A549 (cell line): ENCODE measurements at regions not wholly inside any gene's neighbourhood (a gene's known extent, or its start where the extent isn't known, plus 50 kb on each side); places are given as distances from the start of the nearest gene placed in this dataset.

Experiments used
- ATAC-seq, 2 experiments: fragments of 200-7000 bp in 1 of 2; fragments of >200 bp in 1 of 2; cut with Nextera tagmentation in 1 of 2; cut with Tn5 transposase in 1 of 2; 3 replicates each; pipeline versions ENCODE4 v1.8.0 to v1.9.1; 2018 to 2020; ENCODE audit warnings: mild to moderate bottlenecking in 1 of 2, moderate library complexity in 1 of 2
- CTCF ChIA-PET: fragments of 300-600 bp; sonication (Branson Sonifier 250); formaldehyde crosslinking; extraction: SDS; loops from one replicate; lab custom pipeline; 2021; ENCODE audit warnings: antibody characterized with exemption, inconsistent platforms; lab: Yijun Ruan, JAX
- POLR2A ChIA-PET: fragments of 350-600 bp; formaldehyde crosslinking; extraction: SDS; loops from one replicate; lab custom pipeline; 2021; ENCODE audit warnings: antibody characterized with exemption, inconsistent platforms; lab: Yijun Ruan, JAX
- DNase-seq, 2 experiments: peaks; one replicate each; pipeline versions ENCODE4 v3.0.0 to v3.0.0-alpha.2; 2011 to 2016; ENCODE audit warnings: low read depth in 1 of 2, low spot score in 1 of 2
- FAIRE-seq: peaks from 2 replicates; lab custom pipeline; 2011; peaks lifted over from hg19 to GRCh38; lab: Jason Lieb, UNC
- H3K27ac ChIP-seq, 2 experiments: fragments of >200 bp; sonication (Bioruptor Twin); formaldehyde crosslinking; 3 replicates each; pipeline ENCODE4 v1.5.1; 2016 to 2017
- H3K4me1 ChIP-seq: fragments of >200 bp; sonication (Bioruptor Twin); formaldehyde crosslinking; 3 replicates; pipeline ENCODE4 v1.6.1; 2016
- H3K4me2 ChIP-seq: fragments of >200 bp; sonication (Bioruptor Twin); formaldehyde crosslinking; 3 replicates; pipeline ENCODE4 v1.6.1; 2016
- H3K4me3 ChIP-seq: fragments of >200 bp; sonication (Bioruptor Twin); formaldehyde crosslinking; 3 replicates; pipeline ENCODE4 v1.5.1; 2016
- H3K9me3 ChIP-seq: fragments of >200 bp; sonication (Bioruptor Twin); formaldehyde crosslinking; 3 replicates; pipeline ENCODE4 v1.6.1; 2016
- CHD4 ChIP-seq: fragments of 200-600 bp; sonication (generic); IDR thresholded peaks from 2 replicates; pipeline ENCODE4 v1.6.1; 2016; ENCODE audit warnings: antibody characterized with exemption, mild to moderate bottlenecking, borderline replicate concordance
- FOSB ChIP-seq: fragments of 250-450 bp; sonication (Bioruptor Pico); IDR thresholded peaks from 2 replicates; pipeline ENCODE4 v1.5.0; 2020; ENCODE audit warnings: mild to moderate bottlenecking, moderate library complexity
- FOXS1 ChIP-seq: fragments of 250-450 bp; sonication (Bioruptor Pico); IDR thresholded peaks from 2 replicates; pipeline ENCODE4 v1.5.0; 2020; ENCODE audit warnings: mild to moderate bottlenecking, moderate library complexity
- JUNB ChIP-seq: fragments of >200 bp; sonication (Bioruptor Twin); formaldehyde crosslinking; IDR thresholded peaks from 2 replicates; pipeline ENCODE4 v1.6.1; 2016
- MYC ChIP-seq: IDR thresholded peaks from 2 replicates; pipeline ENCODE4 v1.6.1; 2012; ENCODE audit warnings: mild to moderate bottlenecking, inconsistent platforms, low read length, improper control_type of control experiment, borderline replicate concordance
- PHF8 ChIP-seq: fragments of 200-600 bp; sonication (generic); IDR thresholded peaks from 2 replicates; pipeline ENCODE4 v1.6.1; 2016; ENCODE audit warnings: low read depth, mild to moderate bottlenecking, antibody characterized with exemption, moderate library complexity, borderline replicate concordance
- POLR2AphosphoS2 ChIP-seq: conservative IDR thresholded peaks from 2 replicates; pipeline ENCODE4 v1.6.1; 2012; ENCODE audit warnings: low read length, improper control_type of control experiment, inconsistent platforms
- RAD21 ChIP-seq, 2 experiments: fragments of >200 bp in 1 of 2; sonication (Bioruptor Twin) in 1 of 2; formaldehyde crosslinking in 1 of 2; IDR thresholded peaks in 1 of 2; conservative IDR thresholded peaks in 1 of 2; 2 replicates in 1 of 2; 3 replicates in 1 of 2; pipeline ENCODE4 v1.6.1; 2012 to 2018; ENCODE audit warnings: inconsistent platforms in 1 of 2
- RARB ChIP-seq: fragments of 250-450 bp; sonication (Bioruptor Pico); IDR thresholded peaks from 2 replicates; pipeline ENCODE4 v1.8.0; 2021; ENCODE audit warnings: mild to moderate bottlenecking, moderate library complexity
- RCOR1 ChIP-seq: fragments of 150-350 bp; IDR thresholded peaks from 2 replicates; pipeline ENCODE4 v1.6.1; 2014; ENCODE audit warnings: antibody characterized with exemption, low read length, low read depth
- RFX5 ChIP-seq: fragments of 450-650 bp; IDR thresholded peaks from 2 replicates; pipeline ENCODE4 v1.7.1; 2014; ENCODE audit warnings: antibody characterized with exemption, mild to moderate bottlenecking, moderate library complexity
- SMC3 ChIP-seq: fragments of >200 bp; sonication (Bioruptor Twin); formaldehyde crosslinking; IDR thresholded peaks from 3 replicates; pipeline ENCODE4 v1.6.1; 2018; ENCODE audit warnings: inconsistent platforms
- ZFP36 ChIP-seq: fragments of 450-650 bp; IDR thresholded peaks from 2 replicates; pipeline ENCODE4 v1.6.1; 2014; ENCODE audit warnings: borderline replicate concordance; ENCODE audit not compliant: partially characterized antibody
- ZNF302 ChIP-seq: fragments of 250-450 bp; sonication (Bioruptor Pico); IDR thresholded peaks from 2 replicates; pipeline ENCODE4 v1.9.0; 2021; ENCODE audit warnings: inconsistent platforms, mild to moderate bottlenecking, moderate library complexity
- WGBS: methylation state at CpG from one replicate; pipeline ENCODE4 v1.1.6; 2017; ENCODE audit errors: missing lambda C conversion rate; 5-methylcytosine and 5-hydroxymethylcytosine counted together
- TF ChIP-seq, protein P1 (sequence below): fragments of 200-600 bp; sonication (generic); IDR thresholded peaks from 2 replicates; pipeline ENCODE4 v1.6.1; 2016; ENCODE audit warnings: antibody characterized with exemption, mild to moderate bottlenecking, moderate library complexity
- TF ChIP-seq, protein P2 (sequence below): fragments of 250-450 bp; sonication (Bioruptor Pico); IDR thresholded peaks from 2 replicates; pipeline ENCODE4 v1.5.0; 2021; ENCODE audit warnings: mild to moderate bottlenecking, moderate library complexity, borderline replicate concordance
- TF ChIP-seq, protein P3 (sequence below): fragments of >200 bp; sonication (Bioruptor Twin); formaldehyde crosslinking; IDR thresholded peaks from 3 replicates; pipeline ENCODE4 v1.6.1; 2016
- TF ChIP-seq, protein P4 (sequence below): IDR thresholded peaks from 2 replicates; pipeline ENCODE4 v1.6.1; 2012
- TF ChIP-seq, protein P5 (sequence below): fragments of 250-450 bp; sonication (Bioruptor Pico); IDR thresholded peaks from 2 replicates; pipeline ENCODE4 v1.5.0; 2020; ENCODE audit warnings: low read depth, mild to moderate bottlenecking, moderate library complexity

DNA sequence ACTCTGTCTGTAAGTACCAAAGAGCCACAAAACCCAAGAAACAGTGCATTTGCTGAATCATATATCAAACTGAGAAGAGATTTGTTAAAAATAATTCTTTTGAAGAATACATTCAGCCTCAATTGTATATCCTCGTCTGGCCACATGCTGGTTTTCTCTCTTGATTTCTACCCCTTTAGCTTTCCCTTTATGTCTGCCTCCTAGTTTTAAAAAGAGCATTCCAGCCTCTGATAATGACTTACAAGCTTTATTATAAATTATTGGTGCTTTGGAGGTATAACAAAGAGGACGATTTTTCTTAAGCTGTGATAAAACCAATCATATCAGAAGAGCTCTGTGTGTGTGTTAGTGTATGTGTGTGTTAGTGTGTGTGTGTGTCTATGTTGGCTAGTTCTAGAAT is 70.4 kb upstream of the ROBO2 start (continued):
- TF ChIP-seq, protein P1, sequence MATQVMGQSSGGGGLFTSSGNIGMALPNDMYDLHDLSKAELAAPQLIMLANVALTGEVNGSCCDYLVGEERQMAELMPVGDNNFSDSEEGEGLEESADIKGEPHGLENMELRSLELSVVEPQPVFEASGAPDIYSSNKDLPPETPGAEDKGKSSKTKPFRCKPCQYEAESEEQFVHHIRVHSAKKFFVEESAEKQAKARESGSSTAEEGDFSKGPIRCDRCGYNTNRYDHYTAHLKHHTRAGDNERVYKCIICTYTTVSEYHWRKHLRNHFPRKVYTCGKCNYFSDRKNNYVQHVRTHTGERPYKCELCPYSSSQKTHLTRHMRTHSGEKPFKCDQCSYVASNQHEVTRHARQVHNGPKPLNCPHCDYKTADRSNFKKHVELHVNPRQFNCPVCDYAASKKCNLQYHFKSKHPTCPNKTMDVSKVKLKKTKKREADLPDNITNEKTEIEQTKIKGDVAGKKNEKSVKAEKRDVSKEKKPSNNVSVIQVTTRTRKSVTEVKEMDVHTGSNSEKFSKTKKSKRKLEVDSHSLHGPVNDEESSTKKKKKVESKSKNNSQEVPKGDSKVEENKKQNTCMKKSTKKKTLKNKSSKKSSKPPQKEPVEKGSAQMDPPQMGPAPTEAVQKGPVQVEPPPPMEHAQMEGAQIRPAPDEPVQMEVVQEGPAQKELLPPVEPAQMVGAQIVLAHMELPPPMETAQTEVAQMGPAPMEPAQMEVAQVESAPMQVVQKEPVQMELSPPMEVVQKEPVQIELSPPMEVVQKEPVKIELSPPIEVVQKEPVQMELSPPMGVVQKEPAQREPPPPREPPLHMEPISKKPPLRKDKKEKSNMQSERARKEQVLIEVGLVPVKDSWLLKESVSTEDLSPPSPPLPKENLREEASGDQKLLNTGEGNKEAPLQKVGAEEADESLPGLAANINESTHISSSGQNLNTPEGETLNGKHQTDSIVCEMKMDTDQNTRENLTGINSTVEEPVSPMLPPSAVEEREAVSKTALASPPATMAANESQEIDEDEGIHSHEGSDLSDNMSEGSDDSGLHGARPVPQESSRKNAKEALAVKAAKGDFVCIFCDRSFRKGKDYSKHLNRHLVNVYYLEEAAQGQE: no peak
- no peak for TF ChIP-seq CHD4
- no peak for TF ChIP-seq MYC

DNA sequence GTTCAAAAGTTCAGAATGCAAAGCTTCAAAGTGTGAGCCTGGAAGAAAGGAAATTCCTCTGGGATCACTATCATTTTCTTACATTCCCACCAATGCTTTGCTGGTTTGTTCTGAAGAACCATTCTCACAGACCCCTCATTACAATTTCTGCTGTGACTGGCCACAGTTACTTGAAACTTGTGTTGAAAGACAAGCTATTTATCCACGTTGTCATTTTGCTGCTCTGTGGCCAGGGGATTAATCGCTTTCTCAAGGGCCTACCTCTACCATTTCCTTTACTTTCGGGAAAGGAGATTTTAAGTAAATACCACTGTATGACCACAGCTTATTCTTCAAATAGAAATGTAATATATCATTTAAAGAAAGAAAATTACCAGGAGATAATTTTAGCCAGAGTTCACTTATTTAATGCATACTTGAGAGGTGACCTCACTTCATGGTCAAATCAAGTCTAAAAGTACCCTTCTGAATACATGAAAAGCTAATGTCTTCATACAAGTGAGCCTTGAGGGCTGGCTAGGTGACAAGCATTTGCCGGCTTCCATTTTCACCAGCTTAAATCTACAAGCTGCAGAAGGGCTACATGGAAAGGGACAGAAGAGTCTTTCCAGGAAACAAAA is 69.8 kb upstream of the ROBO2 start:
- DNase-seq (no peak), FAIRE-seq (no peak), ATAC-seq (no peak)
- no peak overlapping the region for H3K4me2 ChIP-seq
- TF ChIP-seq FOXS1 (CRISPR knock-in tag) (no peak), RARB (no peak), ZFP36 (no peak), JUNB (no peak), PHF8 (no peak), SMC3 (no peak), RCOR1 (no peak), ZNF302 (no peak), RFX5 (no peak), MYC (no peak), POLR2AphosphoS2 (no peak), RAD21 (conservative IDR thresholded peaks at IDR 0.05 in 1 of 2, IDR thresholded peaks at IDR 0.05 in 1 of 2) (no peak), FOSB (CRISPR knock-in tag) (no peak)
- TF ChIP-seq, protein P2, sequence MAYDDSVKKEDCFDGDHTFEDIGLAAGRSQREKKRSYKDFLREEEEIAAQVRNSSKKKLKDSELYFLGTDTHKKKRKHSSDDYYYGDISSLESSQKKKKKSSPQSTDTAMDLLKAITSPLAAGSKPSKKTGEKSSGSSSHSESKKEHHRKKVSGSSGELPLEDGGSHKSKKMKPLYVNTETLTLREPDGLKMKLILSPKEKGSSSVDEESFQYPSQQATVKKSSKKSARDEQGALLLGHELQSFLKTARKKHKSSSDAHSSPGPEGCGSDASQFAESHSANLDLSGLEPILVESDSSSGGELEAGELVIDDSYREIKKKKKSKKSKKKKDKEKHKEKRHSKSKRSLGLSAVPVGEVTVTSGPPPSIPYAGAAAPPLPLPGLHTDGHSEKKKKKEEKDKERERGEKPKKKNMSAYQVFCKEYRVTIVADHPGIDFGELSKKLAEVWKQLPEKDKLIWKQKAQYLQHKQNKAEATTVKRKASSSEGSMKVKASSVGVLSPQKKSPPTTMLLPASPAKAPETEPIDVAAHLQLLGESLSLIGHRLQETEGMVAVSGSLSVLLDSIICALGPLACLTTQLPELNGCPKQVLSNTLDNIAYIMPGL (CRISPR knock-in tag): no peak
- TF ChIP-seq, protein P3, sequence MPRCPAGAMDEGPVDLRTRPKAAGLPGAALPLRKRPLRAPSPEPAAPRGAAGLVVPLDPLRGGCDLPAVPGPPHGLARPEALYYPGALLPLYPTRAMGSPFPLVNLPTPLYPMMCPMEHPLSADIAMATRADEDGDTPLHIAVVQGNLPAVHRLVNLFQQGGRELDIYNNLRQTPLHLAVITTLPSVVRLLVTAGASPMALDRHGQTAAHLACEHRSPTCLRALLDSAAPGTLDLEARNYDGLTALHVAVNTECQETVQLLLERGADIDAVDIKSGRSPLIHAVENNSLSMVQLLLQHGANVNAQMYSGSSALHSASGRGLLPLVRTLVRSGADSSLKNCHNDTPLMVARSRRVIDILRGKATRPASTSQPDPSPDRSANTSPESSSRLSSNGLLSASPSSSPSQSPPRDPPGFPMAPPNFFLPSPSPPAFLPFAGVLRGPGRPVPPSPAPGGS: no peak
- TF ChIP-seq, protein P4, sequence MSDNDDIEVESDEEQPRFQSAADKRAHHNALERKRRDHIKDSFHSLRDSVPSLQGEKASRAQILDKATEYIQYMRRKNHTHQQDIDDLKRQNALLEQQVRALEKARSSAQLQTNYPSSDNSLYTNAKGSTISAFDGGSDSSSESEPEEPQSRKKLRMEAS: no peak
- TF ChIP-seq, protein P5, sequence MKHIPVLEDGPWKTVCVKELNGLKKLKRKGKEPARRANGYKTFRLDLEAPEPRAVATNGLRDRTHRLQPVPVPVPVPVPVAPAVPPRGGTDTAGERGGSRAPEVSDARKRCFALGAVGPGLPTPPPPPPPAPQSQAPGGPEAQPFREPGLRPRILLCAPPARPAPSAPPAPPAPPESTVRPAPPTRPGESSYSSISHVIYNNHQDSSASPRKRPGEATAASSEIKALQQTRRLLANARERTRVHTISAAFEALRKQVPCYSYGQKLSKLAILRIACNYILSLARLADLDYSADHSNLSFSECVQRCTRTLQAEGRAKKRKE (CRISPR knock-in tag): no peak
- no peaks in the 10 kb centered on the region for H3K9me3 ChIP-seq
- 4% methylated on average over 4 of the region's 4 CpGs for WGBS
- H3K27ac ChIP-seq: no peak overlapping the region
- H3K4me3 ChIP-seq: no peak overlapping the region
- CTCF ChIA-PET: no interaction called here
- POLR2A ChIA-PET: no interaction called here
- H3K4me1 ChIP-seq: no peaks in the 10 kb centered on the region
